Psoas muscle (tissue), 7 donors: ENCODE measurements at regions not wholly inside any gene's neighbourhood (a gene's known extent, or its start where the extent isn't known, plus 50 kb on each side); places are given as distances from the start of the nearest gene placed in this dataset.
"Not testable (repeated sequence)": the region's sequence is repeated elsewhere in the genome, so short reads cannot be mapped to it uniquely, and the experiment has no call there.

Experiments
- ATAC-seq, 4 donors: fragments of 200-7000 bp; cut with Tn5 transposase; one replicate each; pipeline ENCODE4 v1.9.1; 2020; ENCODE audit warnings: moderate library complexity in 3 of 4, mild to moderate bottlenecking in 2 of 4
- DNase-seq, 2 donors: peaks; one replicate each; pipeline ENCODE4 v3.0.0-alpha.2; 2020
- H3K27ac ChIP-seq: fragments of 200-600 bp; one replicate; pipeline ENCODE4 v1.8.0; 2022
- H3K27me3 ChIP-seq, 3 donors: fragments of 200-600 bp in 1 of 3; one replicate each; pipeline versions ENCODE4 v1.6.1 to v1.8.0; 2013 to 2022; ENCODE audit warnings: low read length in 2 of 3, mild to moderate bottlenecking in 2 of 3, moderate library complexity in 1 of 3; ENCODE audit not compliant: insufficient read depth in 3 of 3
- H3K36me3 ChIP-seq, 2 donors: fragments of 200-600 bp in 1 of 2; one replicate each; pipeline versions ENCODE4 v1.6.1 to v1.8.0; 2013 to 2022; ENCODE audit warnings: low read depth in 1 of 2, mild to moderate bottlenecking in 1 of 2, moderate library complexity in 1 of 2; ENCODE audit not compliant: insufficient read depth in 1 of 2
- H3K4me1 ChIP-seq: fragments of 200-600 bp; one replicate; pipeline ENCODE4 v1.8.0; 2022
- H3K4me3 ChIP-seq: fragments of 200-600 bp; one replicate; pipeline ENCODE4 v1.8.0; 2022; ENCODE audit warnings: mild to moderate bottlenecking
- H3K9me3 ChIP-seq: fragments of 200-600 bp; one replicate; pipeline ENCODE4 v1.8.0; 2022
- WGBS, 3 donors: extraction: QIAGEN DNeasy Blood & Tissue Kit; methylation state at CpG; one replicate each; pipeline versions ENCODE4 v1.1.6 to v1.1.7; 2013; 5-methylcytosine and 5-hydroxymethylcytosine counted together
- intact Hi-C, 2 donors: fragments of 100-400 bp; cut with DNase I; formaldehyde crosslinking; loops; one replicate each; pipeline versions ENCODE4 v1.11.0 to v1.14.2; 2022
- donor health status: healthy with polysubstance abuse.
- donor health status: DM: no; HTN: no; CAD: no; lungs with moderate emphysema.
- donor health status: Bipolar disorder and iron deficiency.
- donor health status: healthy.
- donor health status: DM: yes; HTN: yes; CAD: no.
- donor health status: DM: no; HTN: no; CAD: no.
- donor health status: DM: yes; HTN: yes; CAD: no.

GRCh38 chr12:8332373-8332772 is 105.0 kb upstream of the FAM90A1 start:
- DNase-seq, H3K4me1 ChIP-seq, H3K27ac ChIP-seq, H3K27me3 ChIP-seq, intact Hi-C loops, ATAC-seq, H3K36me3 ChIP-seq, H3K9me3 ChIP-seq, H3K4me3 ChIP-seq: not testable (repeated sequence)
- WGBS, 3 donors, result 79 to 88% (median 81%) methylated on average over 2 of the region's 2 CpGs

GRCh38 chr12:8351073-8351472 is 104.7 kb upstream of the CLEC6A start:
- H3K9me3 ChIP-seq, H3K27me3 ChIP-seq, H3K27ac ChIP-seq, H3K4me3 ChIP-seq, H3K36me3 ChIP-seq, intact Hi-C loops, ATAC-seq, DNase-seq, H3K4me1 ChIP-seq: not testable (repeated sequence)
- 89 to 93% (median 90%) methylated on average over 3 of the region's 3 CpGs for WGBS, 3 donors

- WGBS, 3 donors, result 78 to 95% (median 92%) methylated on average over 1 of the region's 1 CpG
Measured at GRCh38 chr12:8354741-8355140, 101.0 kb upstream of the CLEC6A start.

GRCh38 chr12:8355531-8355930 is 100.2 kb upstream of the CLEC6A start:
- H3K9me3 ChIP-seq, H3K27me3 ChIP-seq, ATAC-seq, DNase-seq, H3K4me1 ChIP-seq, intact Hi-C loops, H3K4me3 ChIP-seq, H3K27ac ChIP-seq, H3K36me3 ChIP-seq: not testable (repeated sequence)
- 84 to 85% (median 84%) methylated on average over 4 of the region's 4 CpGs for WGBS, 3 donors

More at GRCh38 chr12:8354741-8355140, 101.0 kb upstream of the CLEC6A start:
- ATAC-seq, H3K9me3 ChIP-seq, intact Hi-C loops, H3K4me1 ChIP-seq, H3K27ac ChIP-seq, H3K27me3 ChIP-seq, H3K4me3 ChIP-seq, H3K36me3 ChIP-seq, DNase-seq: not testable (repeated sequence)

GRCh38 chr12:8373744-8374143 is 82.0 kb upstream of the CLEC6A start:
- DNase-seq, H3K4me1 ChIP-seq: not testable (repeated sequence)

GRCh38 chr12:8375122-8375521 is 80.6 kb upstream of the CLEC6A start:
- H3K27ac ChIP-seq, H3K9me3 ChIP-seq, H3K27me3 ChIP-seq, H3K4me1 ChIP-seq, intact Hi-C loops, H3K36me3 ChIP-seq, ATAC-seq, DNase-seq, H3K4me3 ChIP-seq: not testable (repeated sequence)
- WGBS, 3 donors, result 80 to 89% (median 82%) methylated on average over 2 to 3 of the region's 3 CpGs

More at GRCh38 chr12:8373744-8374143, 82.0 kb upstream of the CLEC6A start:
- intact Hi-C loops, H3K27ac ChIP-seq, H3K27me3 ChIP-seq, H3K4me3 ChIP-seq, ATAC-seq, H3K9me3 ChIP-seq, H3K36me3 ChIP-seq: not testable (repeated sequence)
- WGBS, 3 donors, result 34 to 48% (median 36%) methylated on average over 5 of the region's 5 CpGs

GRCh38 chr12:8377756-8378155 is 78.0 kb upstream of the CLEC6A start:
- H3K27me3 ChIP-seq, intact Hi-C loops, H3K4me1 ChIP-seq, DNase-seq, H3K27ac ChIP-seq, H3K9me3 ChIP-seq, H3K36me3 ChIP-seq, ATAC-seq, H3K4me3 ChIP-seq: not testable (repeated sequence)
- WGBS, 3 donors, result 66 to 76% (median 69%) methylated on average over 6 of the region's 6 CpGs

- ATAC-seq, intact Hi-C loops, H3K27ac ChIP-seq, DNase-seq, H3K4me1 ChIP-seq, H3K36me3 ChIP-seq, H3K27me3 ChIP-seq, H3K9me3 ChIP-seq, H3K4me3 ChIP-seq: not testable (repeated sequence)
- 83 to 88% (median 84%) methylated on average over 4 of the region's 4 CpGs for WGBS, 3 donors
Measured at GRCh38 chr12:8382556-8382955, 73.2 kb upstream of the CLEC6A start.

- H3K9me3 ChIP-seq, intact Hi-C loops, H3K36me3 ChIP-seq, H3K27ac ChIP-seq, H3K27me3 ChIP-seq, DNase-seq, H3K4me3 ChIP-seq, H3K4me1 ChIP-seq, ATAC-seq: not testable (repeated sequence)
- WGBS, 3 donors, result 91 to 94% (median 93%) methylated on average over 9 of the region's 9 CpGs
Measured at GRCh38 chr12:8384686-8385085, 71.1 kb upstream of the CLEC6A start.

- H3K27ac ChIP-seq, H3K27me3 ChIP-seq, H3K4me3 ChIP-seq, ATAC-seq, intact Hi-C loops, H3K36me3 ChIP-seq, DNase-seq, H3K4me1 ChIP-seq, H3K9me3 ChIP-seq: not testable (repeated sequence)
- WGBS, 3 donors, result 73 to 84% (median 79%) methylated on average over 12 of the region's 12 CpGs
Measured at GRCh38 chr12:8385431-8385830, 70.3 kb upstream of the CLEC6A start.

- intact Hi-C loops, ATAC-seq, H3K27ac ChIP-seq, H3K36me3 ChIP-seq, H3K4me1 ChIP-seq, DNase-seq, H3K4me3 ChIP-seq, H3K27me3 ChIP-seq, H3K9me3 ChIP-seq: not testable (repeated sequence)
- WGBS, 3 donors, result 65 to 93% (median 76%) methylated on average over 1 to 2 of the region's 2 CpGs
Measured at GRCh38 chr12:8386661-8387060, 69.1 kb upstream of the CLEC6A start.

- intact Hi-C loops, H3K9me3 ChIP-seq, DNase-seq, H3K27ac ChIP-seq, ATAC-seq, H3K4me3 ChIP-seq, H3K4me1 ChIP-seq, H3K36me3 ChIP-seq, H3K27me3 ChIP-seq: not testable (repeated sequence)
- 74 to 83% (median 75%) methylated on average over 8 of the region's 8 CpGs for WGBS, 3 donors
Measured at GRCh38 chr12:8389296-8389695, 66.5 kb upstream of the CLEC6A start.
